Stimulated activated CD4-positive, alpha-beta T cell treated with anti-CD3 and anti-CD28 coated beads, Interleukin-12 subunit alpha, Interleukin-12 subunit beta, amount 100 ng/mL, for 48 hours (primary cell): ENCODE measurements at regions not wholly inside any gene's neighbourhood (a gene's known extent, or its start where the extent isn't known, plus 50 kb on each side); places are given as distances from the start of the nearest gene placed in this dataset.

Experiments used
- DNase-seq, 3 donors: peaks; one replicate each; pipeline ENCODE4 v3.0.0-alpha.2; 2020; ENCODE audit warnings: low read depth in 2 of 3, low spot score in 1 of 3

DNA sequence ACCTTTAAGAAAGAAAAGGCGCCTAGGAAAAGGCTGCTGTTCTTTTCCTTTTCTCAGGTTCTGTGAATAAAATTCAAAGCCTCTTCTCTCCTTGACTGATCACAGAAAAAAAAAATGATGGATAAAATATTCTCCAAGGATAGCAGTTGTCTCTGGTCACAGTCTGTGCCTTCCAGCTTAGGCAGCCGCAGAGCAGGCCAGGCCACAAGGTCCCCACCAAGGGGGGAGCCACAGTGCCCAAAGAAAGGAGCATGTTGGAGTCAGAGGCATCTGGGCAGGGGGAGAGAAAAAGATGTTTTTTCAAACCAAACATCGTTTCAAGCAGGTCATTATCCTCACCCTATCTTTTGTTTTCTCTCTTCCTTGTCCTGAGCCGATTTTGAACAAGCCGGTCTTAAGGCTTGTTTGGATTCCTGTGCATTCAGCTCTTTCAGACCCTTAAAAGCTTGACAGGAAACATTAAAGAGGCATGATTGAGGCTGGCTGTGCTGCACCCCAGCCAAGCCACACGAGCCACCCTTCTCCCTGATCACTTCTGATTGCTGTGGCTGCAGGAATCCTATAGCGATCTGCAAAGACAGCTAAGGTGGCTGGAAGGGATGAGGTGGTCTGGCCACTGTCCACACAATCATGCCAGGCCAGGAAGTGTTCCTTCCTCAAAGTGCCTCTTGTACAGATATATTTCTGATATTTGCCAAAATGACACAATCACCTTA is 284.6 kb upstream of the TLE4 start:
- no peak for DNase-seq

DNA sequence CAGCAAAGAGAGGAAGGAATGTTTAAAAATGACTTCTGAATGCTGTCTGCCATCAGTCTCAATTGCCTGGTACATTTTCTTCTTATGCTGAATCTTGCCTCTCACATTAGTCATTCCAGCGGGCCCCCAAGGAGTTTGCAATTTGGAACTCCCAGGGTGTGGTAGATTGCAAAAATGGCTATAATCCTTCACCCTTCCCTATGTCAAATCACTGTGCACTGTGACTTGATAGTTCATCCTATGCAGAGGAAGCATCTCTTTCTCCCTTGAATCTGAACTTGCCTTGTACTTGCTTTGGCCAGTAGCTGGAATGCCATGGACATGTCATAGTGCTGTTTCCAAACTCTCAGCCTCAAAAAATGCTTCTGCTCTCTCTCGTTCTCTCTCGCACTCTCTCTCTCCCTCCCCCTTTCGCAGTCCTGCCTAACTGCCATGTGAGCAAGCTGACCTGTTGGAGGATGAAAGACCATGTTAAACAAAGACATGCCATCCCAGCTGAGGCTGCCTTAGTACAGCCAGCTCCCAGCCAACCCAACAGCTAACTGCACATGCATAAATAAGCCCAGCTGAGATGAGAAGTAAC is 284.0 kb upstream of the TLE4 start:
- no peak for DNase-seq

DNA sequence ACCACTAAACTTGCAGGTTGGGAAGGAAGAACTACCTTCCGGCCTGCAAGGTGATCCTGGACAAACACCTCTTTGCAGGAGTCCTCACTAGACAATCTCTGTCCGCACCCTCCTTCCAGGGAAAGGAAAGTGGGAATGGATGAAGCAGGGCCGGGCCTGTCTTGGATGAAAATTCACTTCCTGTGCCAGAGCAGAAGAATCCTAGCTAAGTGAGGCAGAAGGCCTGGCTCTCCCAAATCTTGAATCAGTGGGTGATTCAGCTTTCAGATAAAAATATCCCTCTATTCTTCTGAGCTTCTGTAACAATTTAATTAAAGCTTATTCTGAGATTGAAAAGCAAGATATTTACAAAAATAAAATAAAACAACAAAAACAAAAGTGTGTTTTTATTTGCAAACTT is 281.9 kb upstream of the TLE4 start:
- DNase-seq, result no peak

DNA sequence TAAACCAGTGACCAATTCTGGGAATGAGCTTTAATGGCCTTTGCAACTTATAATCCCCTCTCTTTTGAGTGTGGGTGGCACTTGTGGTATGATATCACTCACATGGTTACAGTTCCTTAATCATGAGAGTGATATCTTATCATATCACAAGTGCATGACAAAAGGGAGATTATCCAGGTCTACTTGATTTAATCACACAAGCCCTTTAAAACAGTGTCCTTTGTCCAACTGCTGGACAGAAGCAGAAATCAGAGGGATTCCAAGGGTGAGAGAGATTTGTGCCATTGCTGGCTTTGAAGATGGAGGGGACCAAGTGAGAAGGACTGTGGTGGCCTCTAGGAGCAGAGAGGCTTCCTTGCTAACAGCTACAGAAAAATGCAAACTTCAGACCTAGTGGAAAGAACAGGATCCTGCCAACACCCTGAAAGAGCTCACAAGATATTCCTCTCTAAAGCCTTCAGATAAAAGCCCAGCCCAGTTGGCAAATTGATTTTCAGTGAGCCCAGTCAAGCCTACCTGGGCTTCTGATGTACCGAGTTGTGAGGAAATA is 279.0 kb upstream of the TLE4 start:
- no peak for DNase-seq

DNA sequence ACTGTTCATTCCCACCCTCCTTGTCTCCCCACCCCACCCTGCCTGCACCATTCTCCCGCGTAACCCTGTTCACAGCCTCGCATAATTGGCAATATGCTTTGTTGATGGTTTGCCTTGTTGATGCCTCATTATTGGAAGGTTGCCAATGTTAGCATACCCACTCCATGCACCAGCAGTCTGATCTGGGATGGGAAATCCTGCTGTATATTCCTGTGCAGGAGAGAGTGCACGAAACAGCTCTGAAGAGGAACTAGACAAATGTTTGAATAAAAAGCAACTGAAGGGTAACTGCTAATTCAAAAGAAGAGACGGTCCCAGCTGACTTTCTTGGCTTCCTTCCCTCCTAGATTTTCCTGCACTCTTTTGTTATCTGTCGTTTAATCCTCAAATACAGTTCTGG is 271.7 kb upstream of the TLE4 start:
- DNase-seq, result no peak

DNA sequence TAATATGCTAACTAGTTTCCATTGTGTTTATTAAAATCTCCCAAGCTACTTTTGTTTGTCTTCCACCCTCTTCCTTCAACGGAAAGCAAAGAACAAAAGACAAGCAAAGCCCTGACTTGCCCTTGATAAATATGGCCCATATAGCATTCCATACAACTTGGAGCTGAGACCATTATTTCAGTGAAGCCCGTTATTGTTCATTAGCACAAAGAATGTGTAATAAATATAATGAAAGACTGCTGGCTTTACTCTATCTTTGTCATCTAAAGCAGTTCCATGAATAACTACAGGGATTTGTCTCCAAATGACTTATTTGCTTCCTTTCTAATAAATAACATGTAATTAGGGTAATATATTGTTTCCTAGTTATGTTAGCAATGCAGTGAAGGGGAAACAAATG is 270.7 kb upstream of the TLE4 start:
- DNase-seq, result no peak

DNA sequence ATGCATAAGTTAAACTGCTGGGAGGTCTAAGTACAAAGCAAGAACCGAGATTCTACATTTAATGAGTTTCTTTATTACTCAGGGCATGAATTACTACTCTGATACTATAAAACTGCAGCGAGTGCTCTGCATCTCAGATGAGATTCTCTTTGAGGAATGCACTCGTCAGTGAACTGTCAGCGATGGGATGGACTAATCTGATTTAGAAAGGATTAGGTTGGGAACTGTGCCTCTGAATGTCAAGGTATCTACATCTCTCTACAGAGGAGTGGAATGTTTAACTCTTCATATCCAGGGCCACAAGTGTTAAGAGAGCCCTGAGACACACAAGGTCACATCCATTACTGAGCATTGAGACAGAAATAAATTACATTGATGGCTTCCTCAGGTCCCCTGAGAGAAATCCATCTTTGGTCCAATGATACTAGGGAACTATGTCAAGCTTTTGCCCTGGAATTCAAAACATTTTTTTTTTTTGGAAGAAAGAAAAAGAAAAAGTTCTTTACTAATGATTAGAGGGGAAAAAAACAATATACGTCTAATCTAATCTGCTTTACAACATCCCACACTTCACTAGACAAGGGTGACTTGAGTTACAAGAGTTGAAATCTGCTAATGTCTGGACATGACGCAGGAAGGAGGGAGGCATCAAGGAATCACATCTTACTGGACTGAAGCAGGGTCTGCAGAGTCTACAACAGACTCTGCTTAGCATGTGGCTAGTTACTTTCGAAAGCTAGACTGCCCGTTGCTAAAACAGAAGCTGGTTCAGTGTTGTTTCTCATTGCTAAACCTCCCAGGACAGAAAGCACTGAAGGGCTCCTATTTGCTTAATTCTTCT is 270.0 kb upstream of the TLE4 start:
- no peak for DNase-seq

DNA sequence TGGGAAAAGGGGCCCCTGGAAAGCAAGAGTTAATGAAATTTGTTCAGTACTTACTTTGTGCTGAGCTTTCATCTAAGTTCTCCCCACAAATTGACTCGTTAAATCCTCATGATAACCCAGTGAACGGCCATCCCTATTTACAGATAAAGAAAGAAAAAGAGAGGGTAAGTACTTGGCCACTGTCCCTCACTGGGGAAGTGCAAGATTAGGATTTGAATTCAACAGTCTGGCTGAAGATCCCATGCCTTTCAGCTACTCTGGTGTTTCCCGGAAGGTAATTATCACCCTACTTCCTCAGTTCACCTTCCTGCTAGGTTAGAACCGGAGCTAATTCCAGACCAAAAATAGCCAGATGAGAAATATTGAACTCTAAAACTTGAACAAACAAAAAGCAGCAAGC is 269.2 kb upstream of the TLE4 start:
- DNase-seq, result no peak

DNA sequence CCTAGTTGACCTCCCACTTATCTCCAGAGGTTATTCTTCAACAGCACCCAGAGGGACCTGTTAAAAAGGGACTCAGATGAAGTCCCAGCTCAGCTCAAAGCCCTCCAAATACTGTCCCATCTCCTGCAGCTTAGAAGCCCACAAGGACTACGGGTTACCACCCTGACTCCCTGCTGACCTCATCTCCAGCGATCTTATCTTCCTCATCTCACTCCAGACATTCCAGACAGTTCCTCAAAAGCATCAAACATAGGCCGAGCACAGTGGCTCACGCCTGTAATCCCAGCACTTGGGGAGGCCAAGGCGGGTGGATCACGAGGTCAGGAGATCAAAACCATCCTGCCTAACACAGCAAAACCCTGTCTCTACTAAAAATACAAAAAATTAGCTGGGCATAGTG is 263.8 kb upstream of the TLE4 start:
- no peak for DNase-seq

DNA sequence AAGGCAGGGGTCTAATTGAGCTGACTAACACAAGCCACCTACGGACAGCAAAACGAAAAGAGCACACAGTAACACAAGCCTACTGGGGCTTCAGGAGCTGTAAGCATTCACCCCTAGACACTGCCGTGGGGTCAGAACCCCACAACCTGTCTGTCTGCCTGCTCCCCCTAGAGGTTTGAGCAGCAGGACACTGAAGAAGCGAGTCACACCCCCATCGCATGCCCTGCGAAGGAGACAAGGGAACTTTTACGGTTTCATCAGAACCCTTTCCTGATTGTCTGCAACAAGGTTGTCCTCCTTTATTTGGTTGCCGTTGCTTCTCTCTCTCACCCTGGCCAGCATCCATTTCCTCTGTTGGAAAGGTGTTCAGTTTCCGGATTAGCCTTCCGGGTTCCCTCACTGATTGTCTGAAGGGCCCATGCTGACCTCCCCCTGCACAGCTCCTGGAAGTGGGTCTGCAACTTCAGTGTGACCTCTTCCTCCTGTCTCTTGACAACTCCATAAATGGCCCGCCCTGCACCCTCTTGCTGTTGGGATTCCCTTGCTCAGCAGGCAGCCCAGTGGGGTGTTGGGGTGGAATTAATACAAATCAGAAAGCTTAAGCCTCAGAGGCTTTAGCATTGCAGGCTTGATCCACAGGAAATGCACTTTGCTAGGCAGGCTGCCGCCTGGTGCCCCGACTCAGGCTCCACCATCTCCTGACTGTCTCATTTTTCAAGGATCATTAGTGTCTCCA is 258.9 kb upstream of the TLE4 start:
- DNase-seq, result no peak

DNA sequence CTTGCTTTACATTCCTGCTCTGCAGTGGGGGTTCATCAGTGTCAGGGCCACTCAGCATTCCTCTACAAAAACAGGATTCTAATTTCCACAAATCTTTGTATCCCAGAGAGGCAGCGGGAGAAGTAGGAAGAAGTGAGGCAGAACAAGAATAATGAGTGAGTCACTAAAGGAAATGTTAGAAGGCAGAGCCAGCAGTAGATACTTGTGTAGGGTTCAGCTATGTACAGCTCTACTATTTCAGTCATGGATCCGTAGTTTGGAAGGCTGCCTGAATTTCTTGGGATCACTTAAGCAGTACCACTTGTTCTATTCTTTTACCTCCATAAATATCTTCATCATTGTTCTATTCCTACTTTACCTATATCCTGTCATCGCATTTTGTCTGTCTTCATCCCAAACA is 246.3 kb upstream of the TLE4 start:
- no peak for DNase-seq

DNA sequence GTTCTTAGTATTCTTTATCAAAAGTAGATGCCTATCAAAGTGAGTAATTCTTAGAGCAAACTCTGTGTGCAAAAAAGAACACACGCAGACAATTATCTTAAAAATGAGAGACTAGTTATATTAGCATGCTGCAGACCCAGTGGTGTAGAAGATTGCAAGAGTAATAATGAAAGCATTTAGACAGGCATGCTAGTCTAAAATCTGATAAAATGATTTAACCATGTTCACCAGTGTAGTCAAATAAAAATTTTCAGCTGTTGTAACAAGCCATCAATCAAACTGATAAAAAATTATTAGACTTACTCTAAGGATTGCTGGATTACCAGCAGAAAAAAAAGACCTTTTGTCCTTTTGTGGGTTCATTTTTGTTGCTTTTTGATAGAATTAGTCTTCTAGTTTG is 241.9 kb upstream of the TLE4 start:
- DNase-seq, result no peak

DNA sequence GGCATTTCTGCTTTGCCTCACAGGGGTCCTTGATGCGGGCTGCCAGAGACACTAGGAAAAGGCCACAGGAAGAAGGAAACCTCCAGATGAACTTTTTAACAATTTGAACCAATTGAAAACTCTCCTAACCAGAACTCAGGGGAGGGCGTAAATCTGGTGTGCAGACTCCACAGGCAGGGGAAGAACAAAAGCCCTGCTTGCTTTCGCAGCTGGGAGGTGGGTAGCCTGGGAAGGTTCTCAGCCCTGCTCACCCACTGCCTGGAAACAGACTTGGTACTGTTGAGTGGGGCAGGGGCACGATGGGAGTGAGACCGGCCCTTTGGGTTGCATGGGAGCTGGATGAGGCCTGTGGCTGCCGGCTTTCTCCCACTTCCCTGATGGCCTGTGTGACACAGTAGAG is 237.8 kb upstream of the TLE4 start:
- DNase-seq, result no peak

DNA sequence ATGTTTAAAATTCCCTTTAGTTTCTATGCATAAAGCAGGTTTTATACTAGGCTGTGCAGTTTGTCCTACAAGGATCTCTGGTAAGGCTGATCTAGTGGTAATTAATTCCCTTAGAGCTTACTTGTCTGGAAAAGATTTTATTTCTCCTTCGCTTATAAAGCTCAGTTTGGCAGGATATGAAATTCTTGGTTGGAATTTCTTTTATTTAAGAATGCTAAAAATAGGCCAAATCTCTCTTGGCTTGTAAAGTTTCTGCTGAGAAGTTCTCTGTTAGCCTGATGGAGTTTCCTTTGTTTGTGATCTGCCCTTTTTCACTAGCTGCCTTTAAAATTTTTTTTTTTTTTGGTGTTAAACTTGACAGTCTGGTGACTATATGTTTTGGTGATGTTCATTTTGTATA is 237.1 kb upstream of the TLE4 start:
- no peak for DNase-seq

DNA sequence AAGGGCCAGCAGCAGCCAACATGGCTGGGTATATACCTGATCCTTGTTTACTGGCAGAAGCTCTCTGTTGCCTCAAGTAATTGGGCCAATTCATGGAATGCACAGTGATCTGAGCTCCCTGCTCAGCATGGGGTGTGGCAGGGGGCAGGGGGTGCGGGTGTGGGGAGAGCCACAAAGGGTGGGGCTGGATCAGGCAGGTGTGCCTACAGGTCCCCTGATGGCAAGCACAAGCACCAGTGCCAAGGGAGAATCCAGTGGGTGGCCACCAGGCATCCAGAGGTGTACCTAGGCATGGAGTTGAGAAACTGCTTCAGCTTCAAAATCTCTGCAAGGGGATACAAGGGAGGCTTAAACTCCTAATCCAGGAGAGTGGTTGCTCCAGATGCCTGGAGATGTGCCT is 235.8 kb upstream of the TLE4 start:
- no peak for DNase-seq

DNA sequence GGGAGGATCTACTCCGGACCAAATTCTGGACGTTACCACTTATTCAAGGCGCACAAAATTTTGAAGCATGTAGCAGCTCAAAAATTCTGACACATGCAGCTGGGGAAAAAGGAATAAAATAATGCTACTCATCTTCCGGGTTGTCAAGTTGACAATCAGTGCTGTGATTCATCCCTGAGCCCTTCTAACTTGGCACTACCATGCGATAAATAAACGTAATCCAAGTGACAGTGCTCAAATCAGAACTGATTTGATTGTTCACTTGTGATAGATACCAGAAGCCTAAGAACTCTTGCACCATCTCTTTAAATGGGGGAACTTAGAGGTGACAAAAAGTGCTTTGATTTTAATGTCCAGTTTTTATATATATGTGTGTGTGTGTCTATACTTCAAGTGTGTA is 230.2 kb upstream of the TLE4 start:
- DNase-seq, result no peak

DNA sequence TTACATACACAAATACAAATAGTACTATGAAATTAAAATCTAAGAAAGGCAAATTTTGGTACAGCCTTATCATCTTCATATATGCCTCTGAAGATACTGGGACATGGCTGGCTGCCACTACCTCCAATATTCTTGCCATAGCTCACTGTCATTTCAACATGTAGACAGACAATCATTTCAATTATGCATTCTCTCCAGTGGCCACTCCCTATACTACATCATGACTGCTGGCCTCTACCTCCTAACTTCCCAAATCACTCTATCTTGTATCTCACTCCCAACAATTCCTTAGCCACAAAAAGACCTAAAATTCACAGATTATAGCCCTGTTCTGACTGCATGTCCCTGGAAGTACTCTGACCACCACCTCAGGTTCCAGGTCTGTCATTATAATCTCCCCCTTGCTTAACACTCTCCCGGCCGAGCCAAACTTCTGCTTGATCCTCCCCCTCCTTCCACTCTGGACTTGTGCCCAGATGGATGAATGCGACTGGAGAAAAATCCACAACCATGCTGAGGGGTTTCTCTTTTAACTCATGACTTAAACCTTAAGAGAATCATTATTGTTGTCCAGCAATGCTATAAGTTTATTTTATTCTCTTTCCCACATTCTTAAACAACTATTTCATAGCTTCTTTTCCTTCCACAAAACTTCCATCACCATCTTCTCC is 225.3 kb upstream of the TLE4 start:
- DNase-seq, result no peak

DNA sequence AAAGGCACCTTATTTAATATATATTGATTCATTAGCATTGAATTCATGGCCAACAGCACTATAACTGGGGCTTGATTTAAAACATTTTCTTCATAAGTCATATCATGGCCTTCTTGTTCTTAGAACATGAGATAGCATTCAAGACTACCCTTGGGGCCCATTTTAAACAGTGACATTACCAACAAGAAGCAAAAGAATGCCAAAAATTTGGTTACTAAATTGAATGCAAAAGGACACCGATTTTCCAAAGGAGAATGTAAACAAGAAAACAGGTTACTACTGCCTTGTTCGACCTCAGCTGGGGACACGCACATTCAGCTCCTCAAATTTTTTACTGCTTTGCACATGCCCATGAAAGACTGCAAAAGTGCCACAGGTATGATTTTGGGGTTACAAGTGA is 219.4 kb upstream of the TLE4 start:
- no peak for DNase-seq

DNA sequence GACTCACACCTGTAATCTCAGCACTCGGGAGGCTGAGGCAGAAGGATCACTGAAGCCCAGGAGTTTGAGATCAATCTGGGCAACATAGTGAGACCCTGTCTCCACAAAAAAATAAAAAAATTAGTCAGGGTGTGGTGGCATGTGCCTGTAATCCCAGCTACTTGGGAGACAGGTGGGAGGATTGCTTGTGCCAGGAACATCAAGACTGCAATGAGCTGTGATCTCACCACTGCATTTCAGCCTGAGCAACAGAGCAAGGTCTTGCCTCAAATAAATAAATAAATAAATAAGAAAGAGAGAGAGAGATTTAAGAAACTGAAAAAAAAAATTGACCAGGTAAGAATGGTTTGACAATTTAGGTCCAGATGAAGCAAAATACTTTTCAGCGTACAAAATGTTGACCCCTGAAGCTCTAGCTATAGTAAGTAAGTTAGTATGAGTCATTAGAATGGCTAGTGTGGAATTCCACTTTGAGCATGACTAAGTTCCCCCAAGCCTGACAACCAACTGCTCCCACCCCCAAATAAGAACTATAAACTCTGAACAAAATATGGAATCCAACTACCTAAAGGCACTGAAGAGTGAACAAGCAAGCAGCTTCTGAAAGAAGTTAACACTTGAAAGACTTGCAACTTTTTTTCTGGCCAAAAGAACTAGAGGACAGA is 217.8 kb upstream of the TLE4 start:
- DNase-seq, result no peak

DNA sequence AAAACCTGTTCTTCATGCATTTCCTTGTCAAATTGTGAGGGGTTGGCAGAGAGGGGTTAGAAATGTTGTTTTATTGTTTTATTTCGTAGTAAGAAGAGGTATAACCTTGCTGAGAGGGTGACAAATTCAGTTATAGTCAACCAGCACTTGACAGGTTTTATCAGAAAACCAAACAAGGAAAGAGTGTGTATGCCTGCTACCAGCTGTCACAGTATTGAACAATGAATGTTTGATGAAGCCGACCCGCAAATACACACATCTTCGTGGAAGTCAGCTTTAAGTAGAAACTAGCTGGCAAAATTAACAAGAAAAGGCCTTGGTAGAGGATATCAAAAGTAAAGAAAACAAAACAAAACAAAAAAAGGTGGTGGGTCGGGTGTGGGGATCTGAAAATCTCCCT is 214.6 kb upstream of the TLE4 start:
- DNase-seq, result no peak
